Spleen (tissue), 11 donors: ENCODE measurements at regions not wholly inside any gene's neighbourhood (a gene's known extent, or its start where the extent isn't known, plus 50 kb on each side); places are given as distances from the start of the nearest gene placed in this dataset.
A peak's percentile ranks its signal among the peaks of the same experiment; 100 is the strongest.

Source experiments
- DNase-seq: peaks from one replicate; pipeline ENCODE4 v3.0.0-alpha.2; 2020
- H3K27ac ChIP-seq, 8 donors: fragments of 200-600 bp; sonication (generic) in 7 of 8; 1 replicate in 4 of 8; 2 replicates in 4 of 8; pipeline versions ENCODE4 v1.5.0 to v1.8.0; 2016 to 2021; ENCODE audit warnings: inconsistent platforms in 4 of 8, mild to moderate bottlenecking in 4 of 8, moderate library complexity in 1 of 8
- H3K27me3 ChIP-seq, 7 donors: fragments of 200-600 bp; sonication (generic) in 6 of 7; replicated peaks in 1 of 7; 1 replicate in 4 of 7; 2 replicates in 3 of 7; pipeline versions ENCODE4 v1.5.0 to v1.8.0; 2016 to 2021; ENCODE audit warnings: inconsistent platforms in 3 of 7, mild to moderate bottlenecking in 1 of 7
- H3K36me3 ChIP-seq, 6 donors: fragments of 200-600 bp; sonication (generic) in 5 of 6; 1 replicate in 4 of 6; 2 replicates in 2 of 6; pipeline versions ENCODE4 v1.5.0 to v1.8.0; 2016 to 2021; ENCODE audit warnings: inconsistent platforms in 2 of 6
- H3K4me1 ChIP-seq, 6 donors: fragments of 200-600 bp; sonication (generic) in 5 of 6; 1 replicate in 3 of 6; 2 replicates in 3 of 6; pipeline versions ENCODE4 v1.5.0 to v1.8.0; 2016 to 2021; ENCODE audit warnings: inconsistent platforms in 3 of 6
- H3K4me3 ChIP-seq, 8 donors: fragments of 200-600 bp; sonication (generic) in 7 of 8; 1 replicate in 4 of 8; 2 replicates in 4 of 8; pipeline versions ENCODE4 v1.5.0 to v1.8.0; 2016 to 2021; ENCODE audit warnings: inconsistent platforms in 4 of 8, mild to moderate bottlenecking in 4 of 8, moderate library complexity in 2 of 8
- H3K9me3 ChIP-seq, 8 donors: fragments of 200-600 bp; sonication (generic) in 7 of 8; 1 replicate in 4 of 8; 2 replicates in 4 of 8; pipeline versions ENCODE4 v1.5.0 to v1.8.0; 2016 to 2021; ENCODE audit warnings: inconsistent platforms in 4 of 8
- POLR2A ChIP-seq, 3 donors: fragments of 450-650 bp; IDR thresholded peaks; one replicate each; pipeline ENCODE4 v1.5.1; 2017; ENCODE audit warnings: antibody characterized with exemption in 3 of 3, mild to moderate bottlenecking in 1 of 3
- POLR2AphosphoS5 ChIP-seq, 3 donors: sonication (generic); formaldehyde crosslinking; IDR thresholded peaks; one replicate each; pipeline ENCODE4 v1.5.1; 2017; ENCODE audit warnings: antibody characterized with exemption in 3 of 3
- WGBS, 5 donors: extraction: QIAGEN DNeasy Blood & Tissue Kit in 3 of 5; methylation state at CpG; one replicate each; pipeline versions ENCODE4 v1.1.5 to v1.1.7; 2013 to 2018; 5-methylcytosine and 5-hydroxymethylcytosine counted together
- intact Hi-C: fragments of 100-400 bp; cut with DNase I; formaldehyde crosslinking; loops from one replicate; pipeline ENCODE4 v1.15.0; 2023; ENCODE audit warnings: low total_unique reads
- TF ChIP-seq, protein P1 (sequence below), 11 experiments: fragments of 200-600 bp in 7 of 11; fragments of 450-650 bp in 4 of 11; sonication (generic) in 4 of 11; IDR thresholded peaks in 8 of 11; conservative IDR thresholded peaks in 3 of 11; 1 replicate in 7 of 11; 2 replicates in 4 of 11; pipeline versions ENCODE4 v1.4.0 to v1.8.0; 2016 to 2021; ENCODE audit warnings: antibody characterized with exemption in 11 of 11, inconsistent platforms in 4 of 11, mild to moderate bottlenecking in 1 of 11
- donor health status: healthy with polysubstance abuse.
- donor health status: DM: no; HTN: no; CAD: no; lungs with moderate emphysema.
- donor health status: DM: no; HTN: no; CAD: no.
- donor health status: Bipolar disorder and iron deficiency.
- donor health status: healthy.
- donor health status: DM: no; HTN: no; CAD: no.
- donor health status: DM: yes; HTN: yes; CAD: no.

DNA sequence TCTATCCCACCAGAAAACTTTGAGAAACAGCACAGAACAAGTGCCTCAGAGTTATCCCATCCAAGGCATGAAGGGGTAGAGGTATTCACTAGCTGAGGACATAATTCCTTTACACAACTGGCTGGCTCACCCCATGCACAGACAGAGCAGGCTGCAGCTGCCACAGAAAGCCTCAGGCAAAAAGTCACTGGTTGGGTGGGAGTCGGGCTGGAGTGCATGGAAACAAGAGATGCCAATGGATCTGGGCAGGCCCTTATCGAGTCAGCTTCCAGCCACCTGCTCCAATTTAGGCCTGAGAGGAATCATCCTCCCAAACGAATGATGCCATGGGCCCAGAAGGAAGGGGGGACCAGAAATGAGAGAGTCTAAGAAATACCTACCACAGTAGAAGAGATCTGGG lies 83.0 kb downstream of the RSL24D1 start:
- 69 to 85% (median 74%) methylated on average over 2 to 3 of the region's 3 CpGs for WGBS, 5 donors
- TF ChIP-seq POLR2AphosphoS5 (IDR thresholded peaks at IDR 0.05) (no peak), POLR2A (IDR thresholded peaks at IDR 0.05) (no peak)
- TF ChIP-seq, protein P1, sequence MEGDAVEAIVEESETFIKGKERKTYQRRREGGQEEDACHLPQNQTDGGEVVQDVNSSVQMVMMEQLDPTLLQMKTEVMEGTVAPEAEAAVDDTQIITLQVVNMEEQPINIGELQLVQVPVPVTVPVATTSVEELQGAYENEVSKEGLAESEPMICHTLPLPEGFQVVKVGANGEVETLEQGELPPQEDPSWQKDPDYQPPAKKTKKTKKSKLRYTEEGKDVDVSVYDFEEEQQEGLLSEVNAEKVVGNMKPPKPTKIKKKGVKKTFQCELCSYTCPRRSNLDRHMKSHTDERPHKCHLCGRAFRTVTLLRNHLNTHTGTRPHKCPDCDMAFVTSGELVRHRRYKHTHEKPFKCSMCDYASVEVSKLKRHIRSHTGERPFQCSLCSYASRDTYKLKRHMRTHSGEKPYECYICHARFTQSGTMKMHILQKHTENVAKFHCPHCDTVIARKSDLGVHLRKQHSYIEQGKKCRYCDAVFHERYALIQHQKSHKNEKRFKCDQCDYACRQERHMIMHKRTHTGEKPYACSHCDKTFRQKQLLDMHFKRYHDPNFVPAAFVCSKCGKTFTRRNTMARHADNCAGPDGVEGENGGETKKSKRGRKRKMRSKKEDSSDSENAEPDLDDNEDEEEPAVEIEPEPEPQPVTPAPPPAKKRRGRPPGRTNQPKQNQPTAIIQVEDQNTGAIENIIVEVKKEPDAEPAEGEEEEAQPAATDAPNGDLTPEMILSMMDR (IDR thresholded peaks at IDR 0.05 in 8 of 11, conservative IDR thresholded peaks at IDR 0.05 in 3 of 11), result no peak
- intact Hi-C loops, result loop anchor here (10.0 kb wide), 1 partner anchor 1029 kb away; no protein-coding TSS in a partner anchor
- H3K36me3 ChIP-seq, result no peaks in the 10 kb centered on the region
- H3K27me3 ChIP-seq, result no peaks in the 10 kb centered on the region
- H3K9me3 ChIP-seq, result no peaks in the 10 kb centered on the region
- DNase-seq, result no peak
- H3K27ac ChIP-seq, result no peak overlapping the region
- H3K4me3 ChIP-seq, result no peak overlapping the region
- H3K4me1 ChIP-seq, result no peaks in the 10 kb centered on the region

DNA sequence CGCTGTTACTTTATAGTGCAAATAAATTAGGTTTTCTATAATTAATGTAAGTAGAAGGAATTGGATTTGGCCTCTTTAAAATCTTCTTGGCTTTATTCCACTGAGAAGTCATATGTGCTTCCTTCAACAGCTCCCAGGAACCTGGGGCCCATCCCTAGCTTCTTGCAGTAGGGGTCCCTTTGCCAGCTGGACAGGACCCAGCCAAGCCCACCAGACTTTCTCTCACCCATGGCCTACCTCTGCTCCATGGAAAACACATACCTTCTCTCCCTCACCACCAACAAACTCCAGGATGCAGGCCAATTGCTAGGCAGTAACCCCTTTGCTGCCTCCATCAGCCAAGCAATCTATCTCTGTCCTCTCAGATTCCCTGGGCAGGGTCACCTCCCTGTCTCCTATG lies 84.0 kb downstream of the RSL24D1 start:
- Histone ChIP-seq H3K9me3 (no peaks in the 10 kb centered on the region), H3K27ac (no peak overlapping the region), H3K4me3 (no peak overlapping the region), H3K27me3 (no peaks in the 10 kb centered on the region), H3K36me3 (no peaks in the 10 kb centered on the region), H3K4me1 (no peaks in the 10 kb centered on the region)
- TF ChIP-seq POLR2AphosphoS5 (IDR thresholded peaks at IDR 0.05), result no peak
- TF ChIP-seq, protein P1 (IDR thresholded peaks at IDR 0.05 in 8 of 11, conservative IDR thresholded peaks at IDR 0.05 in 3 of 11), result no peak
- no peak for TF ChIP-seq POLR2A (IDR thresholded peaks at IDR 0.05)
- intact Hi-C loops, result loop anchor here (10.0 kb wide), 1 partner anchor 1028 kb away; no protein-coding TSS in a partner anchor
- whole genome bisulfite sequencing, 5 donors, result 79 to 90% (median 83%) methylated on average over 1 of the region's 1 CpG
- no peak for DNase-seq

DNA sequence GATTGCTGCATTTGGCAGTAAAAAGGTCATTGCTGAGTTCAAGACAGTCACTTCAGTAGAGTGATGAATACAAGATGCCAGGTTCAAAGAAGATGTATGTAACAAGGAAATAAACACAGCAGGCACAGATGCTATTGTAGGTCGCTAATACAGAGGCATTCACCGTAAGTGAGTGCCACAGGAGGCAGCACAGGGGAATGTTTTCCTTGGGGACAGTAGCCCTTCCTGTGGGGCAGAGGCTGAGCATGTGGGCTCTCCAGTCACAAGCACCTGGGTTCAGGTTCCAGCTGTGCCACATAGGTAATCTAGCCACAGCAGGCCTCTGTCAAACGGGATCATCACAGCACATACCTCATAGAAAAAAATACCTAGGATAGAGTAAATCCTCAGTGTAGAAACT lies 86.3 kb downstream of the RSL24D1 start:
- Histone ChIP-seq H3K4me1 (no peaks in the 10 kb centered on the region), H3K4me3 (no peak overlapping the region), H3K27ac (no peak overlapping the region), H3K9me3 (no peaks in the 10 kb centered on the region), H3K36me3 (no peaks in the 10 kb centered on the region), H3K27me3 (no peaks in the 10 kb centered on the region)
- no peak for DNase-seq
- 38 to 49% (median 40%) methylated on average over 3 of the region's 3 CpGs for WGBS, 5 donors
- TF ChIP-seq POLR2AphosphoS5 (IDR thresholded peaks at IDR 0.05) (no peak), POLR2A (IDR thresholded peaks at IDR 0.05) (no peak)
- TF ChIP-seq, protein P1 (IDR thresholded peaks at IDR 0.05 in 8 of 11, conservative IDR thresholded peaks at IDR 0.05 in 3 of 11), result no peak
- intact Hi-C loops, result loop anchor here (10.0 kb wide), 1 partner anchor 1026 kb away; no protein-coding TSS in a partner anchor

DNA sequence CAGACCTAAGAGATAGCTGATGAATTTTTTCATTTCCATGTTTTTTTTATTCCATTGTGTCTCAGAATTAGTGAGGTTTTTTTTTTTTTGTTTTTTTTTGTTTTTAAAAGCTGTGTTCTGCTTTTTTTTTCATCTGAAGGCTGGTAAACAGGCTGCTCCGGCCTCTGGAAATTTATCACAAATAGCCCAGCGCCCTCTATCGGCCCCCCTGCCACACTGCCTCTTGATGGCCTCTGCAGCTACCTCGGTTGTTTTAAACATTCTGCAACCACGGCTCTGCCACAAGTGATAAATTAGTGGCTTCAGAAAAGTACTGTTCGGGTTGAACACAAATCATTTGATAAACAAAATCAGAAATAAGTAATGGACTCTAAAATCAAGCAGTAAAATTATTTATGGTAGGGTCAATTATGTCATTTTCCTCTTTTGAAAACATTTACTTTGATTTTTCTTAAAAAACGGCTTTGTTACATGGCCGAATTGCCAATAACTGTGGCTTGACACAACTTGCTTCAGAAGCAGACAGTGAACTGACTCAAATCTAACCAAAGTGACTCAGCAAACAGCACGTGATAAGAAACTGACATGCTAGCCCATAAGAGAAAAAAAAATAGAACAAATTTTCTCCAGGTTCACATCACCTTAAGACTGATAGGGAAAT lies 87.8 kb downstream of the RSL24D1 start:
- WGBS, 5 donors, result 10 to 19% (median 11%) methylated on average over 9 of the region's 9 CpGs
- Histone ChIP-seq H3K36me3 (no peaks in the 10 kb centered on the region), H3K27me3 (no peaks in the 10 kb centered on the region), H3K4me3 (no peak overlapping the region), H3K9me3 (no peaks in the 10 kb centered on the region), H3K4me1 (no peaks in the 10 kb centered on the region), H3K27ac (no peak overlapping the region)
- TF ChIP-seq POLR2A (IDR thresholded peaks at IDR 0.05) (no peak), POLR2AphosphoS5 (IDR thresholded peaks at IDR 0.05) (no peak)
- TF ChIP-seq, protein P1 (IDR thresholded peaks at IDR 0.05 in 8 of 11, conservative IDR thresholded peaks at IDR 0.05 in 3 of 11), result peak in 10 of 11 experiments; percentile 11 to 70 (median 50)
- intact Hi-C loops, result no loop called here
- DNase-seq, result peak; percentile 78
